Lower leg skin (tissue), 4 donors: ENCODE measurements at regions not wholly inside any gene's neighbourhood (a gene's known extent, or its start where the extent isn't known, plus 50 kb on each side); places are given as distances from the start of the nearest gene placed in this dataset.

Experiments used
- DNase-seq, 2 donors: peaks; one replicate each; pipeline ENCODE4 v3.0.0-alpha.2; 2019; ENCODE audit warnings: low spot score in 2 of 2
- H3K4me3 ChIP-seq: fragments of 200-600 bp; sonication (generic); 2 replicates; pipeline ENCODE4 v1.5.1; 2017; ENCODE audit warnings: mild to moderate bottlenecking, low read depth; ENCODE audit not compliant: poor library complexity, severe bottlenecking
- CTCF ChIP-seq, 3 donors: fragments of 450-650 bp; IDR thresholded peaks; one replicate each; pipeline ENCODE4 v1.5.1; 2016; ENCODE audit warnings: antibody characterized with exemption in 3 of 3, mild to moderate bottlenecking in 3 of 3, moderate library complexity in 2 of 3
- POLR2A ChIP-seq, 2 donors: fragments of 450-650 bp; IDR thresholded peaks; one replicate each; pipeline ENCODE4 v1.6.1; 2016 to 2017; ENCODE audit warnings: antibody characterized with exemption in 2 of 2, mild to moderate bottlenecking in 1 of 2, moderate library complexity in 1 of 2
- WGBS, 2 donors: methylation state at CpG; one replicate each; pipeline ENCODE4 v1.1.5; 2018; 5-methylcytosine and 5-hydroxymethylcytosine counted together
- intact Hi-C: fragments of 100-400 bp; cut with DNase I; formaldehyde crosslinking; loops from one replicate; pipeline ENCODE4 v1.15.0; 2023; ENCODE audit warnings: low total_unique reads

- intact Hi-C loops, result no loop called here
- WGBS, 2 donors, result 86 to 90% methylated on average over 2 of the region's 2 CpGs
- DNase-seq, result no peak
- H3K4me3 ChIP-seq, result no peak overlapping the region
- TF ChIP-seq POLR2A (IDR thresholded peaks at IDR 0.05) (no peak), CTCF (IDR thresholded peaks at IDR 0.05) (no peak)
Observed at GRCh38 chr10:89076120-89076519, 85.5 kb downstream of the FAS start.

GRCh38 chr10:89075631-89076030 lies 85.0 kb downstream of the FAS start:
- whole genome bisulfite sequencing, 2 donors, result 97 to 100% methylated on average over 1 of the region's 1 CpG
- TF ChIP-seq POLR2A (IDR thresholded peaks at IDR 0.05), result no peak
- TF ChIP-seq CTCF (IDR thresholded peaks at IDR 0.05), result no peak
- intact Hi-C loops, result no loop called here
- DNase-seq, result no peak
- H3K4me3 ChIP-seq, result no peak overlapping the region

- TF ChIP-seq CTCF (IDR thresholded peaks at IDR 0.05) (no peak), POLR2A (IDR thresholded peaks at IDR 0.05) (no peak)
- intact Hi-C loops, result no loop called here
- DNase-seq, result peak; percentile 75 to 93
- no peak overlapping the region for H3K4me3 ChIP-seq
- WGBS, 2 donors, result 44 to 45% methylated on average over 3 of the region's 3 CpGs
Observed at GRCh38 chr10:89074120-89074519, 83.5 kb downstream of the FAS start.

- WGBS, 2 donors, result 56 to 68% methylated on average over 2 of the region's 2 CpGs
Observed at GRCh38 chr10:89073719-89074118, 83.1 kb downstream of the FAS start.

GRCh38 chr10:89069589-89069988 lies 79.0 kb downstream of the FAS start:
- no peak for TF ChIP-seq CTCF (IDR thresholded peaks at IDR 0.05)
- TF ChIP-seq POLR2A (IDR thresholded peaks at IDR 0.05), result no peak
- no peak overlapping the region for H3K4me3 ChIP-seq
- 83 to 86% methylated on average over 4 of the region's 4 CpGs for WGBS, 2 donors
- DNase-seq, result no peak
- intact Hi-C loops, result no loop called here

More at GRCh38 chr10:89073719-89074118, 83.1 kb downstream of the FAS start:
- no peak overlapping the region for H3K4me3 ChIP-seq
- DNase-seq, result no peak
- intact Hi-C loops, result no loop called here
- TF ChIP-seq CTCF (IDR thresholded peaks at IDR 0.05) (no peak), POLR2A (IDR thresholded peaks at IDR 0.05) (no peak)
